ENCODE measurements at regions not wholly inside any gene's neighbourhood (a gene's known extent, or its start where the extent isn't known, plus 50 kb on each side); places are given as distances from the start of the nearest gene placed in this dataset.
A peak's percentile ranks its signal among the peaks of the same experiment; 100 is the strongest.
"Not testable (repeated sequence)": the region's sequence is repeated elsewhere in the genome, so short reads cannot be mapped to it uniquely, and the experiment has no call there.

GRCh38 chr5:106493910-106494309 is 1176.8 kb downstream of the EFNA5 start:
- Histone ChIP-seq H3K4me3 (ENCODE audit: low read length) (no peak overlapping the region), H3K9me3 (ENCODE audit: low read length) (no peaks in the 10 kb centered on the region), H3K27me3 (ENCODE audit: insufficient read depth, low read length) (no peaks in the 10 kb centered on the region), H3K36me3 (ENCODE audit: insufficient read depth, low read length) (no peaks in the 10 kb centered on the region), H3K4me1 (ENCODE audit: insufficient read depth, low read length) (no peaks in the 10 kb centered on the region), H2AFZ (ENCODE audit: low read depth, low read length) (no peak overlapping the region)

- Histone ChIP-seq H3K4me1 (ENCODE audit: insufficient read depth, low read length) (no peaks in the 10 kb centered on the region), H2AFZ (ENCODE audit: low read depth, low read length) (no peak overlapping the region), H3K36me3 (ENCODE audit: insufficient read depth, low read length) (no peaks in the 10 kb centered on the region), H3K27me3 (ENCODE audit: insufficient read depth, low read length) (no peaks in the 10 kb centered on the region), H3K9me3 (ENCODE audit: low read length) (no peaks in the 10 kb centered on the region), H3K4me3 (ENCODE audit: low read length) (no peak overlapping the region)
Observed at GRCh38 chr5:106489004-106489403, 1181.7 kb downstream of the EFNA5 start.

GRCh38 chr5:106488407-106488806 is 1182.3 kb downstream of the EFNA5 start:
- Histone ChIP-seq H3K4me3 (ENCODE audit: low read length) (no peak overlapping the region), H3K27me3 (ENCODE audit: insufficient read depth, low read length) (no peaks in the 10 kb centered on the region), H3K9me3 (ENCODE audit: low read length) (no peaks in the 10 kb centered on the region), H3K4me1 (ENCODE audit: insufficient read depth, low read length) (no peaks in the 10 kb centered on the region), H3K36me3 (ENCODE audit: insufficient read depth, low read length) (no peaks in the 10 kb centered on the region), H2AFZ (ENCODE audit: low read depth, low read length) (no peak overlapping the region)

GRCh38 chr5:106481374-106481773 is 1189.4 kb downstream of the EFNA5 start:
- Histone ChIP-seq H3K9me3 (ENCODE audit: low read length) (no peaks in the 10 kb centered on the region), H3K36me3 (ENCODE audit: insufficient read depth, low read length) (no peaks in the 10 kb centered on the region), H3K4me1 (ENCODE audit: insufficient read depth, low read length) (no peaks in the 10 kb centered on the region), H3K4me3 (ENCODE audit: low read length) (no peak overlapping the region), H2AFZ (ENCODE audit: low read depth, low read length) (no peak overlapping the region), H3K27me3 (ENCODE audit: insufficient read depth, low read length) (no peaks in the 10 kb centered on the region)

GRCh38 chr5:106476630-106477029 is 1194.1 kb downstream of the EFNA5 start:
- no peaks in the 10 kb centered on the region for H3K4me1 ChIP-seq (ENCODE audit: insufficient read depth, low read length)
- H3K36me3 ChIP-seq (ENCODE audit: insufficient read depth, low read length) = no peaks in the 10 kb centered on the region
- no peak overlapping the region for H2AFZ ChIP-seq (ENCODE audit: low read depth, low read length)
- H3K9me3 ChIP-seq (ENCODE audit: low read length) = no peaks in the 10 kb centered on the region
- no peak overlapping the region for H3K4me3 ChIP-seq (ENCODE audit: low read length)
- no peaks in the 10 kb centered on the region for H3K27me3 ChIP-seq (ENCODE audit: insufficient read depth, low read length)

GRCh38 chr5:106474066-106474465 is 1196.7 kb downstream of the EFNA5 start:
- no peaks in the 10 kb centered on the region for H3K9me3 ChIP-seq (ENCODE audit: low read length)
- no peak overlapping the region for H2AFZ ChIP-seq (ENCODE audit: low read depth, low read length)
- no peak overlapping the region for H3K4me3 ChIP-seq (ENCODE audit: low read length)
- H3K36me3 ChIP-seq (ENCODE audit: insufficient read depth, low read length) = no peaks in the 10 kb centered on the region
- H3K27me3 ChIP-seq (ENCODE audit: insufficient read depth, low read length) = no peaks in the 10 kb centered on the region
- no peaks in the 10 kb centered on the region for H3K4me1 ChIP-seq (ENCODE audit: insufficient read depth, low read length)

GRCh38 chr5:106459541-106459940 is 1211.2 kb downstream of the EFNA5 start:
- Histone ChIP-seq H3K36me3 (ENCODE audit: insufficient read depth, low read length) (no peaks in the 10 kb centered on the region), H3K9me3 (ENCODE audit: low read length) (no peaks in the 10 kb centered on the region), H3K4me3 (ENCODE audit: low read length) (no peak overlapping the region), H2AFZ (ENCODE audit: low read depth, low read length) (no peak overlapping the region), H3K27me3 (ENCODE audit: insufficient read depth, low read length) (no peaks in the 10 kb centered on the region), H3K4me1 (ENCODE audit: insufficient read depth, low read length) (peaks cover under 1% of the 10 kb centered on the region)

- Histone ChIP-seq H3K4me3 (ENCODE audit: low read length) (no peak overlapping the region), H3K4me1 (ENCODE audit: insufficient read depth, low read length) (peaks cover 8% of the 10 kb centered on the region), H3K27me3 (ENCODE audit: insufficient read depth, low read length) (no peaks in the 10 kb centered on the region), H3K36me3 (ENCODE audit: insufficient read depth, low read length) (no peaks in the 10 kb centered on the region), H3K9me3 (ENCODE audit: low read length) (no peaks in the 10 kb centered on the region), H2AFZ (ENCODE audit: low read depth, low read length) (peak overlapping the region; percentile 20)
Observed at GRCh38 chr5:106454651-106455415, 1215.9 kb downstream of the EFNA5 start.

GRCh38 chr5:106454050-106454449 is 1216.7 kb downstream of the EFNA5 start:
- H3K4me1 ChIP-seq (ENCODE audit: insufficient read depth, low read length) = peaks cover 8% of the 10 kb centered on the region
- H2AFZ ChIP-seq (ENCODE audit: low read depth, low read length) = no peak overlapping the region
- H3K4me3 ChIP-seq (ENCODE audit: low read length) = no peak overlapping the region
- no peaks in the 10 kb centered on the region for H3K27me3 ChIP-seq (ENCODE audit: insufficient read depth, low read length)
- no peaks in the 10 kb centered on the region for H3K36me3 ChIP-seq (ENCODE audit: insufficient read depth, low read length)
- no peaks in the 10 kb centered on the region for H3K9me3 ChIP-seq (ENCODE audit: low read length)

- Histone ChIP-seq H3K4me3 (ENCODE audit: low read length) (no peak overlapping the region), H3K4me1 (ENCODE audit: insufficient read depth, low read length) (peaks cover 8% of the 10 kb centered on the region), H3K9me3 (ENCODE audit: low read length) (no peaks in the 10 kb centered on the region), H2AFZ (ENCODE audit: low read depth, low read length) (peak overlapping the region; percentile 26), H3K36me3 (ENCODE audit: insufficient read depth, low read length) (no peaks in the 10 kb centered on the region), H3K27me3 (ENCODE audit: insufficient read depth, low read length) (no peaks in the 10 kb centered on the region)
Observed at GRCh38 chr5:106451998-106452397, 1218.7 kb downstream of the EFNA5 start.

GRCh38 chr5:106443746-106444145 is 1227.0 kb downstream of the EFNA5 start:
- H3K4me3 ChIP-seq (ENCODE audit: low read length) = no peak overlapping the region
- H2AFZ ChIP-seq (ENCODE audit: low read depth, low read length) = no peak overlapping the region
- no peaks in the 10 kb centered on the region for H3K36me3 ChIP-seq (ENCODE audit: insufficient read depth, low read length)
- H3K9me3 ChIP-seq (ENCODE audit: low read length) = no peaks in the 10 kb centered on the region
- no peaks in the 10 kb centered on the region for H3K27me3 ChIP-seq (ENCODE audit: insufficient read depth, low read length)
- peaks cover 3% of the 10 kb centered on the region for H3K4me1 ChIP-seq (ENCODE audit: insufficient read depth, low read length)

GRCh38 chr5:106435185-106435584 is 1235.6 kb downstream of the EFNA5 start:
- no peak overlapping the region for H2AFZ ChIP-seq (ENCODE audit: low read depth, low read length)
- no peaks in the 10 kb centered on the region for H3K27me3 ChIP-seq (ENCODE audit: insufficient read depth, low read length)
- no peaks in the 10 kb centered on the region for H3K36me3 ChIP-seq (ENCODE audit: insufficient read depth, low read length)
- H3K9me3 ChIP-seq (ENCODE audit: low read length) = peaks cover 2% of the 10 kb centered on the region
- H3K4me3 ChIP-seq (ENCODE audit: low read length) = no peak overlapping the region
- H3K4me1 ChIP-seq (ENCODE audit: insufficient read depth, low read length) = peaks cover 3% of the 10 kb centered on the region

- H3K9me3 ChIP-seq (ENCODE audit: low read length); H3K4me3 ChIP-seq (ENCODE audit: low read length); H3K4me1 ChIP-seq (ENCODE audit: insufficient read depth, low read length); H2AFZ ChIP-seq (ENCODE audit: low read depth, low read length); H3K36me3 ChIP-seq (ENCODE audit: insufficient read depth, low read length); H3K27me3 ChIP-seq (ENCODE audit: insufficient read depth, low read length): not testable (repeated sequence)
Observed at GRCh38 chr5:106430733-106431132, 1240.0 kb downstream of the EFNA5 start.

Data from neuron (in vitro differentiated cells).